ENCODE measurements at regions not wholly inside any gene's neighbourhood (a gene's known extent, or its start where the extent isn't known, plus 50 kb on each side); places are given as distances from the start of the nearest gene placed in this dataset.

DNA sequence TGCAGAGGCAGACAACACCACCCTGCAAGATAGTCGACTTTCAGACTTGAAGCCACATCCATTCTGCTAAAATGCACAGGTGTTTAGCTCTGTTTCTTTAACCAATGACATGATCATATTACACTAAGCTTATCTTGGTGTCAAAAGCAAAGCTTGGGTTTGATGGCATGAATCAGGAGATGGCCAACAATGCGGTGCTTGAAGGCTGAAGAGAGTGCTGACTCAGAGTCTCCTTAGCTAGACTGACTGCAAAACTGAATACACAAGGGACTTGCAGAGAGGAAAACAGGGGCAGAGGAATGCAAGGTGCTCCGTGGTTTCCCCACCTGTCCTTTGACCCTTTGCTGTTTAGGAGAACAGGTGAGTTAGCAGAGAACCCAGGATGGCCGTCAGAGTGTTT lies 262.6 kb downstream of the SIPA1L2 start:
- Histone ChIP-seq H3K9ac (ENCODE audit: low read length) (no peak overlapping the region), H4K20me1 (ENCODE audit: insufficient read depth) (no peaks in the 10 kb centered on the region), H3K4me2 (ENCODE audit: low read length) (no peak overlapping the region), H2AFZ (ENCODE audit: low read depth, low read length) (no peak overlapping the region), H3K36me3 (ENCODE audit: insufficient read depth, low read length) (no peaks in the 10 kb centered on the region), H3K79me2 (replicated peaks; ENCODE audit: insufficient read depth, low read length) (no peaks in the 10 kb centered on the region), H3F3A (ENCODE audit: insufficient read depth, low read length, poor library complexity, severe bottlenecking) (no peaks in the 10 kb centered on the region), H3K4me3 (ENCODE audit: low read length) (no peak overlapping the region), H3K27ac (ENCODE audit: low read length) (no peak overlapping the region), H3K9me2 (ENCODE audit: insufficient read depth, low read length) (no peaks in the 10 kb centered on the region), H3K9me3 (ENCODE audit: low read length) (no peaks in the 10 kb centered on the region), H3K27me3 (ENCODE audit: insufficient read depth, low read depth, low read length) (no peaks in the 10 kb centered on the region)
- no peak for TF ChIP-seq TAF1 (IDR thresholded peaks at IDR 0.05; ENCODE audit: low read depth)
- TF ChIP-seq, protein P1, sequence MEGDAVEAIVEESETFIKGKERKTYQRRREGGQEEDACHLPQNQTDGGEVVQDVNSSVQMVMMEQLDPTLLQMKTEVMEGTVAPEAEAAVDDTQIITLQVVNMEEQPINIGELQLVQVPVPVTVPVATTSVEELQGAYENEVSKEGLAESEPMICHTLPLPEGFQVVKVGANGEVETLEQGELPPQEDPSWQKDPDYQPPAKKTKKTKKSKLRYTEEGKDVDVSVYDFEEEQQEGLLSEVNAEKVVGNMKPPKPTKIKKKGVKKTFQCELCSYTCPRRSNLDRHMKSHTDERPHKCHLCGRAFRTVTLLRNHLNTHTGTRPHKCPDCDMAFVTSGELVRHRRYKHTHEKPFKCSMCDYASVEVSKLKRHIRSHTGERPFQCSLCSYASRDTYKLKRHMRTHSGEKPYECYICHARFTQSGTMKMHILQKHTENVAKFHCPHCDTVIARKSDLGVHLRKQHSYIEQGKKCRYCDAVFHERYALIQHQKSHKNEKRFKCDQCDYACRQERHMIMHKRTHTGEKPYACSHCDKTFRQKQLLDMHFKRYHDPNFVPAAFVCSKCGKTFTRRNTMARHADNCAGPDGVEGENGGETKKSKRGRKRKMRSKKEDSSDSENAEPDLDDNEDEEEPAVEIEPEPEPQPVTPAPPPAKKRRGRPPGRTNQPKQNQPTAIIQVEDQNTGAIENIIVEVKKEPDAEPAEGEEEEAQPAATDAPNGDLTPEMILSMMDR (IDR thresholded peaks at IDR 0.05; ENCODE audit: poor library complexity, severe bottlenecking) = no peak

GRCh38 chr1:232364654-232365382 lies 265.1 kb downstream of the SIPA1L2 start:
- H3K9me2 ChIP-seq (ENCODE audit: insufficient read depth, low read length) = no peaks in the 10 kb centered on the region
- no peaks in the 10 kb centered on the region for H3K27me3 ChIP-seq (ENCODE audit: insufficient read depth, low read depth, low read length)
- no peak overlapping the region for H2AFZ ChIP-seq (ENCODE audit: low read depth, low read length)
- H4K20me1 ChIP-seq (ENCODE audit: insufficient read depth) = no peaks in the 10 kb centered on the region
- no peak overlapping the region for H3K9ac ChIP-seq (ENCODE audit: low read length)
- H3K36me3 ChIP-seq (ENCODE audit: insufficient read depth, low read length) = no peaks in the 10 kb centered on the region
- no peak for TF ChIP-seq POLR2AphosphoS5 (IDR thresholded peaks at IDR 0.05)
- no peak for TF ChIP-seq EP300 (conservative IDR thresholded peaks at IDR 0.05; ENCODE audit: poor library complexity, severe bottlenecking)
- TF ChIP-seq, protein P1 (IDR thresholded peaks at IDR 0.05; ENCODE audit: poor library complexity, severe bottlenecking) = no peak
- no peak for TF ChIP-seq EZH2 (IDR thresholded peaks at IDR 0.05; ENCODE audit: borderline replicate concordance, insufficient read depth, low read length, poor library complexity, severe bottlenecking)
- TF ChIP-seq RAD21 (conservative IDR thresholded peaks at IDR 0.05) = no peak
- no peak for TF ChIP-seq SMC3 (conservative IDR thresholded peaks at IDR 0.05; ENCODE audit: poor library complexity)
- TF ChIP-seq TAF1 (IDR thresholded peaks at IDR 0.05; ENCODE audit: low read depth) = no peak
- no peak for TF ChIP-seq MXI1 (conservative IDR thresholded peaks at IDR 0.05; ENCODE audit: poor library complexity, severe bottlenecking)
- TF ChIP-seq REST (IDR thresholded peaks at IDR 0.05; ENCODE audit: borderline replicate concordance) = no peak
- H3K4me3 ChIP-seq (ENCODE audit: low read length) = no peak overlapping the region
- no peak overlapping the region for H3K4me2 ChIP-seq (ENCODE audit: low read length)
- H3K27ac ChIP-seq (ENCODE audit: low read length) = no peak overlapping the region
- no peaks in the 10 kb centered on the region for H3F3A ChIP-seq (ENCODE audit: insufficient read depth, low read length, poor library complexity, severe bottlenecking)
- no peaks in the 10 kb centered on the region for H3K9me3 ChIP-seq (ENCODE audit: low read length)
- H3K79me2 ChIP-seq (replicated peaks; ENCODE audit: insufficient read depth, low read length) = no peaks in the 10 kb centered on the region
